ENCODE measurements at regions not wholly inside any gene's neighbourhood (a gene's known extent, or its start where the extent isn't known, plus 50 kb on each side); places are given as distances from the start of the nearest gene placed in this dataset.
"Not testable (repeated sequence)": the region's sequence is repeated elsewhere in the genome, so short reads cannot be mapped to it uniquely, and the experiment has no call there.

- no peak for DNase-seq
Observed at GRCh38 chr13:61214551-61214950, 201.1 kb downstream of the PCDH20 start.

- not testable (repeated sequence) for DNase-seq
Observed at GRCh38 chr13:61205898-61206297, 209.8 kb downstream of the PCDH20 start.

GRCh38 chr13:61204025-61204424, 211.6 kb downstream of the PCDH20 start:
- no peak for DNase-seq

- DNase-seq: no peak
Observed at GRCh38 chr13:61202042-61202441, 213.6 kb downstream of the PCDH20 start.

- DNase-seq: no peak
Observed at GRCh38 chr13:61192826-61193225, 222.8 kb downstream of the PCDH20 start.

- no peak for DNase-seq
Observed at GRCh38 chr13:61188057-61188456, 227.6 kb downstream of the PCDH20 start.

GRCh38 chr13:61187471-61187870, 228.2 kb downstream of the PCDH20 start:
- DNase-seq: no peak

GRCh38 chr13:61183670-61184069, 232.0 kb downstream of the PCDH20 start:
- no peak for DNase-seq

- no peak for DNase-seq
Observed at GRCh38 chr13:61180234-61180633, 235.4 kb downstream of the PCDH20 start.

GRCh38 chr13:61179741-61180140, 235.9 kb downstream of the PCDH20 start:
- DNase-seq: no peak

- no peak for DNase-seq
Observed at GRCh38 chr13:61170856-61171255, 244.8 kb downstream of the PCDH20 start.

GRCh38 chr13:61162636-61163035, 253.0 kb downstream of the PCDH20 start:
- DNase-seq: no peak

GRCh38 chr13:61162106-61162505, 253.5 kb downstream of the PCDH20 start:
- no peak for DNase-seq

GRCh38 chr13:61156753-61157152, 258.9 kb downstream of the PCDH20 start:
- DNase-seq: no peak

GRCh38 chr13:61151062-61151461, 264.6 kb downstream of the PCDH20 start:
- no peak for DNase-seq

GRCh38 chr13:61149331-61149730, 266.3 kb downstream of the PCDH20 start:
- no peak for DNase-seq

GRCh38 chr13:61148691-61149315, 266.8 kb downstream of the PCDH20 start:
- no peak for DNase-seq

GRCh38 chr13:61148211-61148610, 267.4 kb downstream of the PCDH20 start:
- DNase-seq: no peak

- DNase-seq: no peak
Observed at GRCh38 chr13:61146571-61146970, 269.1 kb downstream of the PCDH20 start.

GRCh38 chr13:61146158-61146557, 269.5 kb downstream of the PCDH20 start:
- DNase-seq: no peak

GRCh38 chr13:61144834-61145593, 270.6 kb downstream of the PCDH20 start:
- no peak for DNase-seq

GRCh38 chr13:61144301-61144700, 271.3 kb downstream of the PCDH20 start:
- DNase-seq: no peak

- DNase-seq: no peak
Observed at GRCh38 chr13:61142506-61142905, 273.1 kb downstream of the PCDH20 start.

GRCh38 chr13:61138857-61139256, 276.8 kb downstream of the PCDH20 start:
- no peak for DNase-seq

GRCh38 chr13:61136515-61136914, 279.1 kb downstream of the PCDH20 start:
- no peak for DNase-seq

All from left hindlimb (tissue), 1 donor.